Activated CD4-positive, alpha-beta T cell treated with anti-CD3 and anti-CD28 coated beads, Interleukin-2, amount 10 ng/mL, durations not matched to agents 7 days and 5 days (primary cell): ENCODE measurements at regions not wholly inside any gene's neighbourhood (a gene's known extent, or its start where the extent isn't known, plus 50 kb on each side); places are given as distances from the start of the nearest gene placed in this dataset.
"Not testable (repeated sequence)": the region's sequence is repeated elsewhere in the genome, so short reads cannot be mapped to it uniquely, and the experiment has no call there.

ENCODE experiments used
- CTCF ChIA-PET: fragments of 350-600 bp; sonication (Branson Sonifier 250); formaldehyde crosslinking; loops from one replicate; lab custom pipeline; 2021; ENCODE audit warnings: antibody characterized with exemption; lab: Charles Lee
- POLR2A ChIA-PET: fragments of 350-600 bp; sonication (Branson Sonifier 250); formaldehyde crosslinking; loops from one replicate; lab custom pipeline; 2021; ENCODE audit warnings: antibody characterized with exemption; lab: Charles Lee
- DNase-seq: peaks from one replicate; pipeline ENCODE4 v3.0.0-alpha.2; 2020
- H3K27ac Mint-ChIP-seq: one replicate; pipeline ENCODE4 v1.8.0; 2021; ENCODE audit warnings: mild to moderate bottlenecking, moderate library complexity, mixed read lengths
- H3K27me3 Mint-ChIP-seq: one replicate; pipeline ENCODE4 v1.8.0; 2021; ENCODE audit warnings: mixed read lengths
- H3K36me3 Mint-ChIP-seq: one replicate; pipeline ENCODE4 v1.8.0; 2021; ENCODE audit warnings: low read depth, mixed read lengths
- H3K4me1 Mint-ChIP-seq: one replicate; pipeline ENCODE4 v1.8.0; 2021; ENCODE audit warnings: mixed read lengths
- H3K4me3 Mint-ChIP-seq: one replicate; pipeline ENCODE4 v1.8.0; 2021; ENCODE audit warnings: mild to moderate bottlenecking, moderate library complexity, mixed read lengths
- H3K9me3 Mint-ChIP-seq: one replicate; pipeline ENCODE4 v1.8.0; 2021; ENCODE audit warnings: mixed read lengths

DNA sequence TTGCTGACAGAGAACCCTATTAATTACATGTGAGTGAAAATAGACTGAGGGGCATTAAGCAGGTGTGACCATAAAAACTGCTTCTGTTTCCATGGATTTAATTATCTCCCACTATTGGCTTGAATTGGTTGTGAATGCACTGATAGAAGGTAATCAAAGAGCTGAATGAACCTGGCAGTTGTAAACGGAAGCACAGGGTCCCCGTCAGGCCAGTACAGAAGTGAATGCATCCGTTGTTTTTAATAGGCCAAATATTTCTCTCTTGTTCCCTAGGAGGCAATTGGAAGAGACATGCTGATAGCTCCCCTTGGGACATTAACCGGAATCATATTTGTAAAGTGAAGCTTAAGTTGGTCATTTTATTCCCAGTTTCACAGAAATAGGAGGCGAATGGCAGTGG, 147.0 kb downstream of the CAVIN4 start:
- ChIA-PET CTCF (no interaction called here), POLR2A (no interaction called here)
- no peak overlapping the region for H3K27ac Mint-ChIP-seq
- H3K4me3 Mint-ChIP-seq = no peak overlapping the region
- no peaks in the 10 kb centered on the region for H3K36me3 Mint-ChIP-seq
- no peaks in the 10 kb centered on the region for H3K4me1 Mint-ChIP-seq
- no peaks in the 10 kb centered on the region for H3K9me3 Mint-ChIP-seq
- no peak for DNase-seq
- H3K27me3 Mint-ChIP-seq = no peaks in the 10 kb centered on the region

DNA sequence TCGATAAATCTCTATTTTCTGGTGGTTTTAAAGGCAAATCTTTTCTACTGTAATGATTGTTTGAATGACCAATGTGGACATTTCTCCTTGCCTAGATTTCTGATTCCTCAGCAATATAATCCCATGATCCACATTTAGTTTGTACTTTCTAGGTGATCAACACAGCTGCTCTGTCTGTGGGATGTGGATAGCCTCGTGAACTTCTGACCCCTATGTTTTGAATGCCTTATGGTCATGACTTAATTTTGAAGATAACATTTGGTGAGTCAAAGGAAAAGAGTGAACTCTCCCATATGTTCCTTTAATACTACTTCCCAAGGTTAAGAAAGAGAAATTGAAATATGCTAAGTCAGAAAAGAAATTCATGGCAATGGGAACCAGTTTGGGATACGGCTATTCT, 147.5 kb downstream of the CAVIN4 start:
- Mint-ChIP-seq H3K4me1 (no peaks in the 10 kb centered on the region), H3K27ac (no peak overlapping the region), H3K27me3 (no peaks in the 10 kb centered on the region), H3K9me3 (no peaks in the 10 kb centered on the region), H3K4me3 (no peak overlapping the region), H3K36me3 (no peaks in the 10 kb centered on the region)
- no peak for DNase-seq
- CTCF ChIA-PET = no interaction called here
- POLR2A ChIA-PET = no interaction called here

DNA sequence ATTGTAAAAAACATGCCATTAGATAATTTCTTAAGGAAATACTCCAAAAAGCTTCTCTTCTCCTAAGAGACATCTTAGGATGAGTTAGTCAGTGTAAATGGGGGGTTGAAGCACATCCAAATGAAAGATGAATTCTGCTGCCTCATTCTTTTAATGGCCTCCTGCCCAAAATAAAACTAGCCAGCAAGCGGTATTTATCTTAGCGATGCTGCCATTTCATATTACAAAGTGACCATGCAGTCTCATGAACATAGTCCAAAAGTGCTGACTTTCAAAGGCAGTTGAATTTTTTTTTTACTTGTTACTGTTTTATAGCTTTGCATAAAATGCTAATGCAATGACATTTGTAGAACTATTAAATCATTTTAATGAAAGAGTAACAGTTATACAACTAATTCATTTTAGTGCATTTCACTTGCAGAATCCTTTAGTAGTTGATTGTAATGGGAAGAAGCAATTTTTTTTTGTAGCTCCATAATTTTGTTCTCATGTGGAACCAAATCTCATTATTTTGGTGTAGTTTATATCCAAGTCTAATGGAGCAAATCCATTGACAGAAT, 151.5 kb downstream of the CAVIN4 start:
- ChIA-PET CTCF (interaction anchor here (1.4 kb wide), 1 partner anchor 9 kb away, joined by 3 read pairs; no protein-coding TSS in a partner anchor), POLR2A (no interaction called here)
- Mint-ChIP-seq H3K36me3 (no peaks in the 10 kb centered on the region), H3K27me3 (no peaks in the 10 kb centered on the region), H3K4me1 (no peaks in the 10 kb centered on the region), H3K27ac (no peak overlapping the region), H3K4me3 (no peak overlapping the region), H3K9me3 (no peaks in the 10 kb centered on the region)
- DNase-seq = no peak

DNA sequence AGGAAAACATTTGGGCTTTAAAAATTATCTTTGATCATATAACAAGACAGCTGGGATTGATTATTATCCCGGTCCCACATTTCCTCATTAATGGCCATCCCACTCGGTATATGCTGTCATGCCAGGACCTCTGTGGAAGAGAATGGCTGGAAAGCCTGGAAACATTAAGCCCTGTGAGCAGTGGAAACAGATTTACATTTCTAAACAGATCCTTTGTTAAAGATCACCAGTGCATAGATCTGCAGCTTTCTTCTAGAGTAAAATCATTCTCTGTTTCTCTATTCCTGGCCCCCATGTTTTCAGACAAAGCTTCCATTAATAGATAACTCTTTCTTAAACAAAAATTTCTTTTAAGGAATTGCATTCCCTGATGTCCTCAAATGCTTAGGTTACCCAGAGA, 152.2 kb downstream of the CAVIN4 start:
- Mint-ChIP-seq H3K27me3 (no peaks in the 10 kb centered on the region), H3K4me1 (no peaks in the 10 kb centered on the region), H3K36me3 (no peaks in the 10 kb centered on the region), H3K9me3 (no peaks in the 10 kb centered on the region), H3K4me3 (no peak overlapping the region), H3K27ac (no peak overlapping the region)
- ChIA-PET CTCF (interaction anchor here (1.4 kb wide), 1 partner anchor 9 kb away, joined by 3 read pairs; no protein-coding TSS in a partner anchor), POLR2A (no interaction called here)
- no peak for DNase-seq

DNA sequence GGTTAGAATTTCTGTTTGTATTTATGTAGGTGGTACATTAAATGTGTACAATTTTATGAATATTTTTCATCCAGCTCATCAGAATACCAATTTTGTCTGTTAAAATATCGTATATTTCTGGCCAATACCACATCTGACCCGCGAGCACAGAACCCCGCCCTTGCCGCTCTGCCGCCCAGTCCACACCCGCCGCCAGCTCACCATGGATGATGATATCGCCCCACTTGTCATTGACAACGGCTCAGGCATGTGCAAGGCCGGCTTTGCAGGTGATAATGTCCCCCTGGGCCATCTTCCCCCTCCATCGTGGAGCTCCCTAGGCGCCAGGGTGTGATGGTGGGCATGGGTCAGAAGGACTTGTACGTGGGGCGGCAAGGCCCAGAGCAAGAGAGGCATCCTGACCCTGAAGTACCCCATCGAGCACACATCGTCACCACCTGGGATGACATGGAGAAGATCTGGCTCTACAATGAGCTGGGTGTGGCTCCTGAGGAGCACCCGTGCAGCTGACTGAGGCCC, 153.2 kb downstream of the CAVIN4 start:
- H3K4me3 Mint-ChIP-seq = no peak overlapping the region
- no peaks in the 10 kb centered on the region for H3K4me1 Mint-ChIP-seq
- CTCF ChIA-PET = no interaction called here

DNA sequence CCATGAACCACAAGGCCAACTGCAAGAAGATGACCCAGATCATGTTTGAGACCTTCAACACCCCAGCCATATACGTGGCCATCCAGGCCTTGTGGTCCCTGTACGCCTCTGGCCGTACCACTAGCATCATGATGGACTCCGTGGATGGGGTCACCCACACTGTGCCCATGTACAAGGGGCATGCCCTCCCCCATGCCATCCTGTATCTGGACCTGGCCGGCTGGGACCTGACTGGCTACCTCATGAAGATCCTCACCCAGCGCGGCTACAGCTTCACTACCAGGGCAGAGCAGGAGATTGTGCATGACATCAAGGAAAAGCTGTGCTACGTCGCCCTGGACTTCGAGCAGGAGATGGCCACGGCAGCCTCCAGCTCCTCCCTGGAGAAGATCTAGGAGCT, 153.7 kb downstream of the CAVIN4 start:
- H3K27me3 Mint-ChIP-seq = no peaks in the 10 kb centered on the region
- DNase-seq = no peak
- H3K36me3 Mint-ChIP-seq = no peaks in the 10 kb centered on the region
- no peak overlapping the region for H3K4me3 Mint-ChIP-seq
- POLR2A ChIA-PET = no interaction called here
- no peaks in the 10 kb centered on the region for H3K9me3 Mint-ChIP-seq
- CTCF ChIA-PET = no interaction called here
- H3K4me1 Mint-ChIP-seq = no peaks in the 10 kb centered on the region
- H3K27ac Mint-ChIP-seq = no peak overlapping the region

More for the DNA sequence above, 153.2 kb downstream of the CAVIN4 start:
- DNase-seq = no peak
- no peak overlapping the region for H3K27ac Mint-ChIP-seq
- POLR2A ChIA-PET = no interaction called here
- no peaks in the 10 kb centered on the region for H3K36me3 Mint-ChIP-seq
- no peaks in the 10 kb centered on the region for H3K9me3 Mint-ChIP-seq
- H3K27me3 Mint-ChIP-seq = no peaks in the 10 kb centered on the region

DNA sequence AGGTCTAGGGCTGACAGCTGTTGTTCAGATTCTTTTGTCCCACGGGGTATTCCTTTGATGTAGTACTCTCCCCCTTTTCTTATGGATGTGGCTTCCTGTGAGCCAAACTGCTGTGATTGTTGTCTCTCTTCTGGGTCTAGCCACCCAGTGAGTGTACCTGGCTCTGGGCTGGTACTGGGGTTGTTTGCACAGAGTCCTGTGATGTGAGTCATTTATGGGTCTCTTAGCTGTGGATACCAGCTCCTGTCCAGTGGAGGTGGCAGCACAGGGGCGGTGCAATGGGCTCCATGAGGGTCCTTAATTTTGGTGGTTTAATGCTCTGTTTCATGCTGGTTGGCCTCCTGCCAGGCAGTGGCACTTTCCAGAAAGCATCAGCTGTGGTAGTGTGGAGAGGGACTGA, 161.3 kb downstream of the CAVIN4 start:
- H3K9me3 Mint-ChIP-seq = peaks cover 4% of the 10 kb centered on the region
- H3K27me3 Mint-ChIP-seq = no peaks in the 10 kb centered on the region
- H3K27ac Mint-ChIP-seq = no peak overlapping the region
- DNase-seq = no peak
- ChIA-PET CTCF (interaction anchor here (1.0 kb wide), 1 partner anchor 10 kb away, joined by 3 read pairs; no protein-coding TSS in a partner anchor), POLR2A (no interaction called here)
- H3K4me3 Mint-ChIP-seq = no peak overlapping the region
- no peaks in the 10 kb centered on the region for H3K4me1 Mint-ChIP-seq
- H3K36me3 Mint-ChIP-seq = no peaks in the 10 kb centered on the region

DNA sequence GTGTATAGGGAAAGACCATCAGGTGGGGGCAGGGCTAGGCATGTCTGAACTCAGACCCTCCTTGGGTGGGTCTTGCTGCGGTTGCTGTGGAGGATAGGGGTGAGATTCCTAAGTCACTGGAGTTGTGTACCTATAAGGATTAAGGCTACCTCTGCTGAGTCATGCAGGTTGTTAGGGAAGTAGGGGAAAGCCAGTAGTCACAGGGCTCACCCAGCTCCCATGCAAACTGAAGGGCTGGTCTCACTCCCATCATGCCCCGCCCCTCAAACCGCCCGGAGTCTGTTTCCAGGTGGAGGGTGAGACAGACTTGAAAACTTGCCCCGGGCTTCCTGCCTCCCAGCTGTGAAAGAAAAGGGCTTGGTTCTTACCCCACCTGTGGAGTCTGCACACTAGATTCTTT, 161.8 kb downstream of the CAVIN4 start:
- H3K4me3 Mint-ChIP-seq = no peak overlapping the region
- no peaks in the 10 kb centered on the region for H3K27me3 Mint-ChIP-seq
- ChIA-PET CTCF (no interaction called here), POLR2A (no interaction called here)
- DNase-seq = no peak
- H3K36me3 Mint-ChIP-seq = no peaks in the 10 kb centered on the region
- no peak overlapping the region for H3K27ac Mint-ChIP-seq
- H3K4me1 Mint-ChIP-seq = no peaks in the 10 kb centered on the region
- peaks cover 4% of the 10 kb centered on the region for H3K9me3 Mint-ChIP-seq

DNA sequence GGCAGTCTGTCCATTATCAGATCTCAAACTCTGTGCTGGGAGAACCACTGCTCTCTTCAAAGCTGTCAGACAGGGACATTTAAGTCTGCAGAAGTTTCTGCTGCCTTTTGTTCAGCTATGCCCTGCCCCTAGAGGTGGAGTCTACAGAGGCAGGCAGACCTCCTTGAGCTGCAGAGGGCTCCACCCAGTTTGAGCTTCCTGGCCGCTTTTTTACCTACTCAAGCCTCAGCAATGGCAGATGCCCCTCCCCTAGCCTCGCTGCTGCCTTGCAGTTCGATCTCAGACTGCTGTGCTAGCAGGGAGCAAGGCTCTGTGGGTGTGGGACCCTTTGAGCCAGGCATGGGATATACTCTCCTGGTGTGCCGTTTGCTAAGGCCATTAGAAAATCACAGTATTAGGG, 171.1 kb downstream of the CAVIN4 start:
- H3K4me3 Mint-ChIP-seq, H3K27me3 Mint-ChIP-seq, CTCF ChIA-PET, H3K27ac Mint-ChIP-seq, H3K4me1 Mint-ChIP-seq, DNase-seq, H3K36me3 Mint-ChIP-seq, POLR2A ChIA-PET, H3K9me3 Mint-ChIP-seq: not testable (repeated sequence)

DNA sequence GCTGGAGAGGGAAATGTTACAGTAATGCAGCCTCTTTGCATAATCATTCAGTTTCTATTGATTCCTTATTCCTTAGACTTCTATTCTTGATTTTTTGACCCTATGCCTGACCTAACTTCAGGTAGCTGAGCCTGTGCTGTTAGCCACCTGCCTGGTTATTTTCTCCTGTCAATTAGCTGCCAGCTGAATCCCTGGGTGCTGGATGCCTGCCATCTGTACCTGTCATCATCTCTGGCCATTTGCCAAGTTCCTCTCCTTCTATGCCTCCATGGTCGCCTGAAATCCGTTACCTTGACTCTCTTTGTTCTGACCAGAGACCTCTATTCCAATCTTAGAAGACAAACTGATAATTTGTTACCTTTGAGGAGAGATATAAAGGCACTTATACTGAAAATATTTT, 178.3 kb downstream of the CAVIN4 start:
- no peaks in the 10 kb centered on the region for H3K9me3 Mint-ChIP-seq
- H3K27me3 Mint-ChIP-seq = no peaks in the 10 kb centered on the region
- ChIA-PET CTCF (no interaction called here), POLR2A (no interaction called here)
- no peak for DNase-seq
- no peaks in the 10 kb centered on the region for H3K36me3 Mint-ChIP-seq
- no peak overlapping the region for H3K4me3 Mint-ChIP-seq
- H3K27ac Mint-ChIP-seq = no peak overlapping the region
- H3K4me1 Mint-ChIP-seq = no peaks in the 10 kb centered on the region

DNA sequence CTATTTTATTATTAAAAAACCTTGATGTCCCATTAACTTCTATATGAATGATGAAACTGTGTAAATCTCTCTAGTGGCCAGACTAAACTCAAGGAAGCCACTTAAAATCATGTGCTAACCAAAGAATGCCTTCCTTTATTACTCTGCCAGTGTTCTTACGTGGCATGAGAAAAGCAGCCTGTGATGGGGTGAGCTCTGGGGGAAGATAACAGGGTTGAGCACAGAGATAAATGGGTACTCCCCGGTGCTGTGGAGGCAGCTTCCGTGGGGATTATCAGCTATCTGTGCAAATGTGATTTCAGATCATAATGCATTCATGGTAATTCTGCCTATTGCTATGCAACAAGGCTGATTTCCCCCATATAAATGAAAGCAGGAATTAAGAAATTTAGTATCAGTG, 181.3 kb downstream of the CAVIN4 start:
- H3K27me3 Mint-ChIP-seq = no peaks in the 10 kb centered on the region
- H3K27ac Mint-ChIP-seq = no peak overlapping the region
- no peaks in the 10 kb centered on the region for H3K9me3 Mint-ChIP-seq
- no peaks in the 10 kb centered on the region for H3K4me1 Mint-ChIP-seq
- no peak overlapping the region for H3K4me3 Mint-ChIP-seq
- CTCF ChIA-PET = no interaction called here
- POLR2A ChIA-PET = no interaction called here
- no peaks in the 10 kb centered on the region for H3K36me3 Mint-ChIP-seq
- no peak for DNase-seq

DNA sequence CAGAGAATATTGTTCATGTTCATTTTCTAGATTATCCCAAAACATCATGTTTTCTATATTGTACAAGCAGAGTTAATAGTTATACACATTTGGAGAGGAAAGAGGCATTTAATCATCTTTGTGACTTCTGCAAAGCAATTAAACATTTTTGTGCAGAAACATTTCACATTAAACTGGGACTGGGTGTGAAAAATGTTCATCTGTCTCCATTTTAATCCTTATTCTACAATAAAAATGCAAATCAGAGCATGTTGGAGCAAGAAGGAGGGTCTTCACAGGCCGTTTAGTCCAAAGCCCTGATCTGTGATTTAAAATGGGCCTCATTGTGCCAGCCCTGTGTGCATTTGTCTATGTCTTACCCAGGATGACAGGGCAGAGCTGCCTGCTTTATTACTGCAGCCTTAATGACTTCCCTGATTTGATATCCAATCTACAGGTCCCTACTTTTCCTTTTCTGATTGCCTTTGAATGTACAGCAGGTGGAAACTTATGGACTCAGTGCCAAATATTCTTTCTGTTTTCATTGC, 183.5 kb downstream of the CAVIN4 start:
- Mint-ChIP-seq H3K4me3 (no peak overlapping the region), H3K4me1 (no peaks in the 10 kb centered on the region), H3K9me3 (no peaks in the 10 kb centered on the region), H3K36me3 (no peaks in the 10 kb centered on the region), H3K27ac (no peak overlapping the region), H3K27me3 (no peaks in the 10 kb centered on the region)
- ChIA-PET POLR2A (no interaction called here), CTCF (no interaction called here)
- no peak for DNase-seq

DNA sequence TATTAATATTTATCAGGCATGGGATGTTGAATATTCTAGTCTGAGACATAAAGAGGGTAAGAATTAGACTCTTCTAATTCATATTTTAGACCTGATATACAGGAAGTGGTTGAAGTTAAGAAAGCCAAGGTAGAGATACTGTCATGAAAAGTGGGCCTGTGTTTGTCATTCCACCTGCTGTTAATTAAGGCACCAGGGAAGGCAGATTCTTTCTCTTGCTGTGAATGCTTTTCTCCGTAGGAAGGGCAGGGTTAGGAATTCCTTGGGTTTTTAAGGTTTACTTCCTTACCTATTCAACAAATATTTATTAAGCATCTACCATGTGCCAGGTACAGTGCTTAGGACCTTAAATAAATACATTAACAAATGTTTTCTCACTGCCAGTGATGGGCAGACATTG, 196.4 kb downstream of the CAVIN4 start:
- Mint-ChIP-seq H3K27me3 (no peaks in the 10 kb centered on the region), H3K4me3 (no peak overlapping the region), H3K27ac (no peak overlapping the region), H3K36me3 (no peaks in the 10 kb centered on the region), H3K9me3 (no peaks in the 10 kb centered on the region), H3K4me1 (no peaks in the 10 kb centered on the region)
- ChIA-PET CTCF (no interaction called here), POLR2A (no interaction called here)
- DNase-seq = no peak

DNA sequence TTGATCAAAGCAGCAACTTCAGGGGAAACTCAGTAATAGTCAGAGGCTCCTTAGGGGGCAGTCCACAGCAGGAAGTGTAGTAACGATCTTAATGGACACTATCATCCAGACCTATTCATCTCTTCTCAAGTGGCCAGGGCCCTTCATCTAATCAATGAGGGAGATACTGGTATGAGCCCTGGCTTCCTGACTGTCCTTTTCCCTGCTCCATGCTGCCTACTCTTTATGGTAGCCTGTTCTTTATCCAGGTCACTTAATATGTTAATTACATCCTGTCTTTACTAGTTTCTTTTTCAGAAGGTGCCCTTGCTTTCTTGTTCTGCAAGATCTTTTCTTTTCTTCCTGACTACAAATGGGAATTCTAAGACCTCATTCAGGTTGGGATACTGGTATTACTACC, 197.1 kb downstream of the CAVIN4 start:
- H3K36me3 Mint-ChIP-seq = no peaks in the 10 kb centered on the region
- H3K27ac Mint-ChIP-seq = no peak overlapping the region
- no peaks in the 10 kb centered on the region for H3K27me3 Mint-ChIP-seq
- H3K4me3 Mint-ChIP-seq = no peak overlapping the region
- ChIA-PET POLR2A (no interaction called here), CTCF (no interaction called here)
- no peaks in the 10 kb centered on the region for H3K4me1 Mint-ChIP-seq
- no peaks in the 10 kb centered on the region for H3K9me3 Mint-ChIP-seq
- no peak for DNase-seq
